ENCODE measurements at regions not wholly inside any gene's neighbourhood (a gene's known extent, or its start where the extent isn't known, plus 50 kb on each side); places are given as distances from the start of the nearest gene placed in this dataset.

DNA sequence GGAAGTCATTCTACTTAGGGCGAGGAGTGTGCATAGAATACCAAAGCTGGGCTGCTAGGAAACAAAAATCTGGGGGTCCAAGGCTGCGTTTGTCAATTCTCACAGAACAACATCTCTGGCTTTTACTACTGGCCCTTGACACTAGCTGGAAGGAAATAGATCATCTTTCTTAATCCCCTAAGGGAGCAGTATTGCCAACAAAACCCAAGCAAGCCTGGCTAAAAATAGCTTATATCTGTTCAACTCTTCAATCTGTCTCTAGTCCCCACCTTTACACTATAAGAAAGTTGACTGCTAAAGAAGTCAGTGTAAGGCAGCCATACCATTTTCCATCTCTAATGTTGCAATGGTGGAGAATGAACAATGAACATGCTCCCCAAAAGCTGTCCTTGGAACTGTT lies 107.8 kb upstream of the SPRY2 start:
- no peak for DNase-seq
- TF ChIP-seq POLR2A (IDR thresholded peaks at IDR 0.05), result no peak
- TF ChIP-seq, protein P1, sequence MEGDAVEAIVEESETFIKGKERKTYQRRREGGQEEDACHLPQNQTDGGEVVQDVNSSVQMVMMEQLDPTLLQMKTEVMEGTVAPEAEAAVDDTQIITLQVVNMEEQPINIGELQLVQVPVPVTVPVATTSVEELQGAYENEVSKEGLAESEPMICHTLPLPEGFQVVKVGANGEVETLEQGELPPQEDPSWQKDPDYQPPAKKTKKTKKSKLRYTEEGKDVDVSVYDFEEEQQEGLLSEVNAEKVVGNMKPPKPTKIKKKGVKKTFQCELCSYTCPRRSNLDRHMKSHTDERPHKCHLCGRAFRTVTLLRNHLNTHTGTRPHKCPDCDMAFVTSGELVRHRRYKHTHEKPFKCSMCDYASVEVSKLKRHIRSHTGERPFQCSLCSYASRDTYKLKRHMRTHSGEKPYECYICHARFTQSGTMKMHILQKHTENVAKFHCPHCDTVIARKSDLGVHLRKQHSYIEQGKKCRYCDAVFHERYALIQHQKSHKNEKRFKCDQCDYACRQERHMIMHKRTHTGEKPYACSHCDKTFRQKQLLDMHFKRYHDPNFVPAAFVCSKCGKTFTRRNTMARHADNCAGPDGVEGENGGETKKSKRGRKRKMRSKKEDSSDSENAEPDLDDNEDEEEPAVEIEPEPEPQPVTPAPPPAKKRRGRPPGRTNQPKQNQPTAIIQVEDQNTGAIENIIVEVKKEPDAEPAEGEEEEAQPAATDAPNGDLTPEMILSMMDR (IDR thresholded peaks at IDR 0.05), result no peak
- intact Hi-C loops (cut with DNase I), result no loop called here
- Histone ChIP-seq H3K4me1 (replicated peaks in 1 of 2) (peaks cover 0 to 7% of the 10 kb centered on the region in 2 donors), H3K9me3 (replicated peaks in 1 of 3) (no peaks in the 10 kb centered on the region), H3K4me3 (no peak overlapping the region), H3K36me3 (replicated peaks in 1 of 2) (no peaks in the 10 kb centered on the region), H3K27ac (no peak overlapping the region), H3K27me3 (no peaks in the 10 kb centered on the region)
- 69 to 88% (median 79%) methylated on average over 2 of the region's 2 CpGs for WGBS, 4 donors

DNA sequence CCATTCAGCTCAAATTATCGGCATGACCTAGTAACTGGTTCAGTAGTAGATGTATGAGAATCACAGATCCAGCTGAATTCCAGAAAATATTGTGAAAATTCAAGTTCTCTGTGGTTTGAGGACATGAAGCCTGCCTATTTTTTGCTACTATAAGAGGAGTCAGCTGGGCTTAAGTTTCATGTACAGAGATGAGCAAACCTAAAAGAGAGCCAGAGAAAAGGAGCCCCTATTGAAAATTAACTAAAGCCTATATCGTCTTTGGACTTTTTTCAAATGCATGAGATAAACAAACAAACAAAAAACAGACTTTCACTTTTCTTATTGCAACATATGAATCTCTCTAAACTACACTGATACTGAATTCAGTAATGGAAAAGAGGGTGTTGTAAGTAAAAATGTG lies 106.8 kb upstream of the SPRY2 start:
- Histone ChIP-seq H3K4me3 (no peak overlapping the region), H3K27me3 (no peaks in the 10 kb centered on the region), H3K36me3 (replicated peaks in 1 of 2) (no peaks in the 10 kb centered on the region), H3K4me1 (replicated peaks in 1 of 2) (peaks cover 0 to 7% of the 10 kb centered on the region in 2 donors), H3K9me3 (replicated peaks in 1 of 3) (no peaks in the 10 kb centered on the region), H3K27ac (no peak overlapping the region)
- intact Hi-C loops (cut with DNase I), result no loop called here
- DNase-seq, result no peak
- TF ChIP-seq, protein P1 (IDR thresholded peaks at IDR 0.05), result no peak
- no peak for TF ChIP-seq POLR2A (IDR thresholded peaks at IDR 0.05)
- 42 to 63% (median 53%) methylated on average over 2 of the region's 2 CpGs for WGBS, 4 donors

DNA sequence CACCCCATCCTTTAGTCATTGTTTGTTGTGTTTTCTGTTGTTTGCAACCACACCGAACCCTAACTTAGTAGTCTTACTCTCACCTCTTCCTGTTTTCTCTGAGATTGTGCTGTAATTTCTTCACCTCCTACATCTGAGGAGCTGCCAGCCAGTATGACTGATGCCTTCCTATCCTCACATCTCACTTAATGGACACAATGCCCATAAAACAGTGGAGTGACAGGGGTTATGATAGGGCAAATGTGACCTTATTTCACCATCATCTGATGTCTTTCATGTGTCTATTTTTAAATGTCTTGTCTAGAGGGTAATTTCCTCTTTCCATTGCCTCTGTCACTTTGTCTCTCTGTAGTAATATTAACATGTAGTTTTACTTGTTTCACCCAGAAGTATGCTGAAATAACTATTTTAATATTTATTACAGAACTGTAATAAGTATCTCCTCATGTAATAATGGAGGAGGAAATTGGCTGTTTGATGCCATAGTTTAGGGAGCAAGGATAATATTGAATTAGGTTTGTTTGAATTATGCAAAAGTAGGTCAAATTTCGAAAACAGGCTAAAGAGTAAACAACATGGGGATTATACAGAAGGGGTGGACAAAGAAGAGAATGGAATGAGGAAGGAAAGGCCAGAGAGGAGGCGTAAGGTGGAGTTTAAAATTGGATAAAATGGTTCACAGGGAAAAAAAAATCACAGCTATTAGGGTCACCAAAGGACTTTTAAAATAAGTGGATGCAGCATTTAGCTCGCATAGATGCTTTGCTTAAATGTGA lies 103.5 kb upstream of the SPRY2 start:
- no peaks in the 10 kb centered on the region for H3K36me3 ChIP-seq (replicated peaks in 1 of 2)
- peaks cover 0 to 7% of the 10 kb centered on the region in 2 donors for H3K4me1 ChIP-seq (replicated peaks in 1 of 2)
- 61 to 82% (median 70%) methylated on average over 4 of the region's 4 CpGs for WGBS, 4 donors
- no peak for DNase-seq
- no peaks in the 10 kb centered on the region for H3K27me3 ChIP-seq
- no peak overlapping the region for H3K4me3 ChIP-seq
- TF ChIP-seq, protein P1 (IDR thresholded peaks at IDR 0.05), result no peak
- TF ChIP-seq POLR2A (IDR thresholded peaks at IDR 0.05), result no peak
- no peak overlapping the region for H3K27ac ChIP-seq
- H3K9me3 ChIP-seq (replicated peaks in 1 of 3), result no peaks in the 10 kb centered on the region
- intact Hi-C loops (cut with DNase I), result no loop called here

DNA sequence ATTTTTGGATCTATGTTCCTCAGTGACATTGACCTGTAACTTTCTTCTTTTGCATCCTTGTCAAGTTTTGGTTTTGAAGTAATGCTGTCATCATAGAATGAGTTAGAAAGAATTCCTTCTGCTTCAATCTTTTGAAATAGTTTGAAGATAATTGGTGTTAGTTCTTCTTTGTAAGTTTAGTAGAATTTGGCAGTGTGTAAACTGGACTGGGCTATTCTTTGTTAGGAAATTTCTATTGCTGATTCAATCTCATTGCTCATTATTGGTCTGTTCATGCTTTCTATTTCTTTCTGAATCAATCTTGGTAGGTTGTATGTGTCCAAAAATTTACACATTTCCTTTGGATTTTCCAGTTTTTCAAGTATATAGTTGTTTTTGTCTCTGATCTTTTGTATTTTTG lies 101.7 kb upstream of the SPRY2 start:
- no peak for TF ChIP-seq POLR2A (IDR thresholded peaks at IDR 0.05)
- TF ChIP-seq, protein P1 (IDR thresholded peaks at IDR 0.05), result no peak
- intact Hi-C loops (cut with DNase I), result no loop called here
- H3K4me3 ChIP-seq, result no peak overlapping the region
- no peaks in the 10 kb centered on the region for H3K36me3 ChIP-seq (replicated peaks in 1 of 2)
- H3K9me3 ChIP-seq (replicated peaks in 1 of 3), result no peaks in the 10 kb centered on the region
- H3K4me1 ChIP-seq (replicated peaks in 1 of 2), result peaks cover 0 to 7% of the 10 kb centered on the region in 2 donors
- no peaks in the 10 kb centered on the region for H3K27me3 ChIP-seq
- no peak overlapping the region for H3K27ac ChIP-seq
- DNase-seq, result no peak
